ENCODE measurements at regions not wholly inside any gene's neighbourhood (a gene's known extent, or its start where the extent isn't known, plus 50 kb on each side); places are given as distances from the start of the nearest gene placed in this dataset.
"Not testable (repeated sequence)": the region's sequence is repeated elsewhere in the genome, so short reads cannot be mapped to it uniquely, and the experiment has no call there.

- DNase-seq = no peak
Observed at GRCh38 chr3:71991046-71991445, 206.1 kb upstream of the PROK2 start.

- DNase-seq = no peak
Observed at GRCh38 chr3:71990545-71990944, 205.6 kb upstream of the PROK2 start.

- DNase-seq = no peak
Observed at GRCh38 chr3:71989165-71989564, 204.2 kb upstream of the PROK2 start.

GRCh38 chr3:71987828-71988227 lies 202.9 kb upstream of the PROK2 start:
- no peak for DNase-seq

- peak in 1 of 2 experiments; percentile 2 for DNase-seq
Observed at GRCh38 chr3:71987089-71987735, 202.3 kb upstream of the PROK2 start.

DNA sequence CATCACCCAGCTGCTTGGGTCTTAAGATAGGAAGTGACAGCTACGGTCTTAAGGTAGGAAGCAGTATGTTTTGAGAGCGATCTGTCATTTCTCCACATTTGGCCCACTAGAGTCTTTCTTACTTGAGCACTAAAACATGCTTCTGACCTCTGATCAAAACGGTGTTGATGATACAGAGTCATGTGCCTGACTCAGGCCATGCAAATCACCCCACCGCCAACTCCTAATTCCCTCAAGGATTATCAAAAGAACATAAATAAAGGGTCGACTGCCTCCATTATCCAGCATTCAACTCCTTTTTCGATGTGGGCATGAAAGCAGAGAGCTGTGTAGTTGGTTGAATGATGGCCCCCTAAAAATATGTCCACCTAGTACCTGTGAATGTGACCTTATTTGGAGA lies 201.7 kb upstream of the PROK2 start:
- DNase-seq = no peak

DNA sequence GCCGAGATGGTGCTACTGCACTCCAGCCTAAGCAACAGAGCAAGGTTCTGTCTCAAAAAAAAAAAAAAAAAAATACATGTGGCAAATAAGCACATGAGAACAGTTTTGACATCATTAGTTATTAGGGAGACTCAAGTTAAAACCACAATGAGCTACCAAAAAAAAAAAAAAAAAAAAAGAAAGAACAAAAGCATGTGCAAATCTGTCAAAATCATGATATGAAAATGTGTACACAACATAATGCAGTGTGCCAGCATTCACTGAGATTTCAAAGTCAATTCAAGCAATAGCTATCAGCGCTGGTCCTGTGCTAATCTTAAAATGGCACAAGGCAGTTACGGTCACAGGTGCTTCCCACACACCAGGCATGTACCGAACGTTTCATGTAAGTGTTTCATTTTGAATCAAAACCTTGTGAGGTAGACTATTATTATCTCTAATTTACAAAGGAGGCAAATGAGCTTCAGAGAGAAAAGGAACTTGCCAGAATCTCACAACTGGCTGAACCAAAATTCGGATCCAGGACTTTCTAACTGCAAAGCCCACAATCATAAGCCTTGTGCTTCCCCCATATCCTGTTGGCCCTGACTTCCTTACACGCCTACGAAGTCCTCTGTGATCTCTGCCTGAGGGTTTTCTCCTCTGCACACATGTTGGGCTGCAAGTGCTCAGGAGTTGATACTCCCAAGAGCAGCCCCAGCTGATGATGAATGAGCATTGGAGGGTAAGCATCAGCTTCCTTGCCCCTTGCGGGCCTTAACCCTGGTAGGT lies 200.1 kb upstream of the PROK2 start:
- no peak for DNase-seq

DNA sequence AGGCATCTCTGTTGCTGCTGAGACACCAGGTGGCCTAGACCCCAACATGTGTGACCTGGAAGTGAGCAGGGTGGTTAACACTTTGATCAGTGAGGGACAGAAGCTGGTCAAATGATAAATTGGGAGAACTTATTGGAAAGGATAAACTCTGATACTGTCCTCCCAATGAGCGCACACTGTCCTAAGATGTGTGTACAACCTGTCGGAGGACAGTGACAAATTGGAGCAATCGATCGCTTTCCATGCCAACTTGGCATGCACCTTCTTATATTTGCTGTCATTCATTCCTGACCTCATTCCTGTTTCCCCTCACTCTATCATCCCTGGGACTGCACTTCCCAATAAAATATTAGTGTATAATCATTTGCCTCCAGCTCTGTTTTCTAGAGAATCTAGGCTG lies 198.7 kb upstream of the PROK2 start:
- no peak for DNase-seq

- DNase-seq = not testable (repeated sequence)
Observed at GRCh38 chr3:71982506-71983258, 197.7 kb upstream of the PROK2 start.

DNA sequence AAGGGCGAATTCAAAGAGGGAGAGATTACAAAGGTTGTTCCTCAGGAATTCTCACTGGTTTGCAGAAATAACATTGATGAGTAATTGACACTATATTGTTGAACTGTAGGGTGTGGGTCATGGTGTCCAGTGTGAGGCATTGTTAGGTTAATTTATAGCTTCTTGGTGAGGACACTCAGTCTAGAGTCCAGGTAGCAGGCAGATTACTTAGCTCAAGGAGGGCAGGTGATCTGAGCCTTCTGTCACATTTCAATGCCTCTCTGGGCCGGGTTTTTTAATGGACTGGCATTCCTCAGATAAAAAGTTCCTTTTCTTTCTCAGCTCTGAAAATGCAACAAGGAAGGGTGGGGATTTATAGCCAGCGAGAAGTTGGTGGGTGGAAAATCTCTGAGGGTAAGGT lies 194.2 kb upstream of the PROK2 start:
- DNase-seq = no peak

DNA sequence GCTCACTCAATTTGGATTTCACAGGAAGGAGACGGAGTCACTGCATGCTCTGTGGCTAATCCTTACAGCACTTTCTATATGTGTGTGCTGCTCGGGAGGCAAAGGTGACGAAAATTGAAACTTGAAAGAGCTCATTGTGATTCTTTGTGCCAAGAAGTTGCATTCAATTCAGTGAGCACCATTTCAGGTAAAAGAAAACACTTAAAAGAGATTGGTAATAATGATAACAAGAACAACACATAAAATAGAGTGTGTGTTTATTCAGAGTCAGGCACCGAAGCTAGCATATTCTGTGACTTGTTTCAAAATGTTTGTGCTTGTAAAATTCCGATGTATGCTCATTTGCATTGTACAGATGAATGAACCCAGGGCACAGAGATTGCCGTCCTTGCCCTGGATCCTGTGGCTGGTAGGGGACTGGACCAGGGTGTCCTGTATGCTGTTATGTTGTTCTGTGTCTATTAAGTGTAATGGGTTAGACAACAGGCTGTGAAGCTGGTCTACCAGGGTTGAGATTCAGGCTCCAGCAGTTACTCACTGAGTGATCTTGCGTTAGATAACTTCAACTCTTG lies 193.3 kb upstream of the PROK2 start:
- no peak for DNase-seq

DNA sequence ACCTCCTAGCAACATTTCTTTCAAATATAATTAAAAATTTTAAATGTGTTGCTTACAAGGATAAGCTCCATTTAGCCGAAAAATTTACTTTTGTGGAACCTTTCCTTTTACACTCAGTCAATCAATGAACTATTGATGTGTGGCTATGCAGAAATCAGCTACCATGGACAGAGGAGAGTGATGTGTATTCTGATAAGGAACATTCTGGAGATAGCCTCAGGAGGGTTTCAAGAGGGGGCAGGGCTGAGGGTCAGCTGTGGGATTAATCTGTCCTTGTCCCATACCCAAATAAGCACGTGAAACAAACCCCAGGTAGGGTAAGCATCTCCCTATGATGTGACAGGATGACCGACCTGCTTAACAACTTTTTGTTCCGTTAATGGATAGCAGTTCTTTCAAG lies 192.6 kb upstream of the PROK2 start:
- no peak for DNase-seq

GRCh38 chr3:71975573-71975972 lies 190.6 kb upstream of the PROK2 start:
- DNase-seq = no peak

- no peak for DNase-seq
Observed at GRCh38 chr3:71974786-71975185, 189.8 kb upstream of the PROK2 start.

- peak; percentile 77 for DNase-seq
Observed at GRCh38 chr3:71973274-71974030, 188.5 kb upstream of the PROK2 start.

DNA sequence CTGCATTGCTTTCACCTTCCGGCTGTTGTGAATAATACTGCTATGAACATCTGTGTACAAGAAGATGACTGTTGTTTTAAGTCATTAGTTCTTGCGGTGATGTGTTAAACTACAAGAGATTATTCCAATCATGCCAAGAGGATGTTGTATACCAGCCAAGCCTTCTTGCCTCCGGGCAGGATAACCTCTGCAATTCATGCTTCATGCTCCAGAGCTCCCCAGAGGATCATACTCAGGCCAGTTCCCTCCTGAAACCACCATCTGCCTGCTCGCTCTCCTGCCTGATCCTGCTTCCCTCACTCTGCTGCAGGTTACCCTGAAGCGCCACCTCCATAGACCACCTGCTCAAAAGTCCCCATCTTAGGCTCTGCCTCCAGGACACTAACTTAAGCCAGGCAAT lies 187.1 kb upstream of the PROK2 start:
- DNase-seq = no peak

DNA sequence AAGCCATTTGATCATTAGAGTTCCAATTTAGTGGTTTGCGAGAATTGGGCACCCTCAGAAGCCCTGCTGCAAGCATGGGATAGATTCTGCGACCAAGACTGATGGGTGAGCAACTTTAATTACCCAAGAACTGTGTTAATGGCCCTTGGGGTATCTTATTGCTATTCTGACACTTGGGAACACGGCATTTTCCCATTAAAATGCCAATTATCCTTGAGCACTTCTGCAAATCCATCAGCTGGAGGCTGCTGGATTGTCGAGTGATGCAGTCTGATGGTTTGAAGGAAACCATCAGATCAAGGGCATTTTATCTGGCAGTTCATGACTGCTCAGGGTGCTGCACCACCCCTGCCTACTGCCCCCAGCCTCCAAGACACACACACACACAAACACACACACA lies 183.6 kb upstream of the PROK2 start:
- no peak for DNase-seq

- no peak for DNase-seq
Observed at GRCh38 chr3:71966185-71966584, 181.2 kb upstream of the PROK2 start.

DNA sequence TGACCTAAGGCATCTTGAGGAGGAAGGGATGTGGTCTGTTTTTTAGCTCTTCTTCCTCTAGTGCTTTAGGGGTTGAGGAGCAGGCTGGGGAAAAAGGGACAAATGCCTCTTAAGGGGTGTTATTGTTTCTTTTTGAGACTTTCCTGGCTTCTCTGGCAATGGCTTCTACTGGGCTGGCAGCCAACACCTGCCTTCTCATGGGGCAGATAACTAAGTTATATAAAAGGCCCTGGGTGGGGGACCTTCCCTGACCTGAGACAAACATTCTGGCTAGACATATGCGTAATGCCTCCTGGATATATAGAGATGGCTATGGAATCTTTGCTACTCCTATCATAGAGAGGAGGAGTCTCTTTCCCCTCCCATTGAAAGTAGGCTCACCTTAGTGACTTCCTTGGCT lies 179.2 kb upstream of the PROK2 start:
- DNase-seq = no peak

DNA sequence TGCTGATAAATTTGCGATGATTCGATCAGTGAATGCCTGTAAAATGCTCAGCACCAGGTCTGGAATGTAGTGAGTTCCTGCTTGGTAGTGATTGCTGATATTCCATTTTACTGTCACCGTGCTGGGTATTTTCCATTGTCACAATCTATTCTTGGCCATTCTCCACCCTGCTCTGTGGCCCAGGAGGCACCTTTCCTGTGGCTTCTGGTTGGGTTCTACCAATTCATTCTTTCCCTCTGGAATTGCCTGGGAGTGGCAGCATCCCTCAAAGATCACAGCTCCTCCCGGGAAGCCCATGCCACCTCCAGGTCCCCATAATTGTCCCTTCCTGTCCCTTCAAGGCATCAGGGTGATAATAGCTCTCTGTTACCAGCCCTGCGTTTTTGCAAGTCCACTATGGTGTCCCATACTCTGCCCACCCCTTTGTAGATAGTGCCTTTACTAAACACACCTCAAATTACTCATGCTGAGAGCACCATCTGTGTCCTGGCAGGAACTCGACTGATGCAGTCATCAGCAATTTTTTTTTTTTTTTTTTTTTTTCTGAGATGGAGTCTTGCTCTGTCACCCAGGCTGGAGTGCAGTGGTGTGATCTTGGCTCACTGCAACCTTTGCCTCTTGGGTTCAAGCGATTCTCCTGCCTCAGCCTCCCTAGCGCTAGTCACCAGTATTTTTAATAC lies 177.8 kb upstream of the PROK2 start:
- no peak for DNase-seq

- no peak for DNase-seq
Observed at GRCh38 chr3:71961891-71962290, 176.9 kb upstream of the PROK2 start.

GRCh38 chr3:71961378-71961777 lies 176.4 kb upstream of the PROK2 start:
- DNase-seq = no peak

All from SHP77 (cell line).